WTC11 (cell line): ENCODE measurements at regions not wholly inside any gene's neighbourhood (a gene's known extent, or its start where the extent isn't known, plus 50 kb on each side); places are given as distances from the start of the nearest gene placed in this dataset.

Experiments used
- CTCF ChIP-seq: fragments of 200-600 bp; IDR thresholded peaks from 2 replicates; pipeline ENCODE4 v1.8.0; 2022; ENCODE audit warnings: antibody characterized with exemption
- MLX ChIP-seq: sonication (generic); formaldehyde crosslinking; IDR thresholded peaks from 2 replicates; pipeline ENCODE4 v1.8.1; 2023; ENCODE audit warnings: mild to moderate bottlenecking, missing genetic modification reagents, moderate library complexity
- NR3C1 ChIP-seq: sonication (generic); formaldehyde crosslinking; conservative IDR thresholded peaks from 2 replicates; pipeline ENCODE4 v1.8.1; 2023; ENCODE audit warnings: low read depth, mild to moderate bottlenecking, missing genetic modification reagents
- PREB ChIP-seq: sonication (generic); formaldehyde crosslinking; IDR thresholded peaks from 2 replicates; pipeline ENCODE4 v1.8.1; 2022; ENCODE audit warnings: mild to moderate bottlenecking, missing genetic modification reagents, moderate library complexity, borderline replicate concordance
- USF2 ChIP-seq: sonication (generic); formaldehyde crosslinking; IDR thresholded peaks from 2 replicates; pipeline ENCODE4 v1.8.1; 2023; ENCODE audit warnings: mild to moderate bottlenecking, missing genetic modification reagents, moderate library complexity

- TF ChIP-seq USF2 (no peak), CTCF (no peak), PREB (CRISPR knock-in tag) (no peak), NR3C1 (CRISPR knock-in tag) (no peak), MLX (CRISPR knock-in tag) (no peak)
Measured at GRCh38 chr7:114832906-114833595, 88.8 kb upstream of the MDFIC start.
